IPS DF 19.7 (cell line): ENCODE measurements at regions not wholly inside any gene's neighbourhood (a gene's known extent, or its start where the extent isn't known, plus 50 kb on each side); places are given as distances from the start of the nearest gene placed in this dataset.
"Not testable (repeated sequence)": the region's sequence is repeated elsewhere in the genome, so short reads cannot be mapped to it uniquely, and the experiment has no call there.

ENCODE experiments used
- DNase-seq: peaks from one replicate; pipeline ENCODE4 v3.0.0-alpha.2; 2013; ENCODE audit warnings: low read depth, low spot score

- DNase-seq = no peak
Measured at GRCh38 chr6:81130061-81130460, 622.4 kb downstream of the TENT5A start.

- no peak for DNase-seq
Measured at GRCh38 chr6:81128671-81129070, 623.8 kb downstream of the TENT5A start.

- DNase-seq = no peak
Measured at GRCh38 chr6:81126150-81126549, 626.3 kb downstream of the TENT5A start.

GRCh38 chr6:81120280-81120679, 632.2 kb downstream of the TENT5A start:
- no peak for DNase-seq

GRCh38 chr6:81105998-81106397, 646.5 kb downstream of the TENT5A start:
- DNase-seq = no peak

GRCh38 chr6:81098109-81098814, 654.2 kb downstream of the TENT5A start:
- DNase-seq = no peak

GRCh38 chr6:81096464-81096863, 656.0 kb downstream of the TENT5A start:
- DNase-seq = not testable (repeated sequence)

GRCh38 chr6:81093051-81093450, 659.4 kb downstream of the TENT5A start:
- no peak for DNase-seq

GRCh38 chr6:81088145-81088544, 664.3 kb downstream of the TENT5A start:
- no peak for DNase-seq

GRCh38 chr6:81086991-81087390, 665.5 kb downstream of the TENT5A start:
- no peak for DNase-seq

GRCh38 chr6:81085431-81085790, 667.1 kb downstream of the TENT5A start:
- no peak for DNase-seq

GRCh38 chr6:81084776-81085430, 667.6 kb downstream of the TENT5A start:
- no peak for DNase-seq

- peak; percentile 35 for DNase-seq
Measured at GRCh38 chr6:81075974-81076373, 676.5 kb downstream of the TENT5A start.

- DNase-seq = no peak
Measured at GRCh38 chr6:81073318-81073717, 679.2 kb downstream of the TENT5A start.

- no peak for DNase-seq
Measured at GRCh38 chr6:81071121-81071520, 681.4 kb downstream of the TENT5A start.

GRCh38 chr6:81067057-81067456, 685.4 kb downstream of the TENT5A start:
- DNase-seq = no peak

GRCh38 chr6:81063891-81064290, 688.6 kb downstream of the TENT5A start:
- DNase-seq = no peak

- no peak for DNase-seq
Measured at GRCh38 chr6:81054036-81054435, 698.4 kb downstream of the TENT5A start.

- no peak for DNase-seq
Measured at GRCh38 chr6:81051952-81052351, 700.5 kb downstream of the TENT5A start.

- no peak for DNase-seq
Measured at GRCh38 chr6:81049425-81050042, 702.9 kb downstream of the TENT5A start.

GRCh38 chr6:81031416-81031815, 721.1 kb downstream of the TENT5A start:
- no peak for DNase-seq

GRCh38 chr6:81026041-81026553, 726.4 kb downstream of the TENT5A start:
- DNase-seq = no peak

- no peak for DNase-seq
Measured at GRCh38 chr6:81023709-81024108, 728.8 kb downstream of the TENT5A start.
